Liver (tissue), 8 donors: ENCODE measurements at regions not wholly inside any gene's neighbourhood (a gene's known extent, or its start where the extent isn't known, plus 50 kb on each side); places are given as distances from the start of the nearest gene placed in this dataset.
A peak's percentile ranks its signal among the peaks of the same experiment; 100 is the strongest.

ENCODE experiments used
- DNase-seq: peaks from one replicate; pipeline ENCODE4 v3.0.0-alpha.2; 2017; ENCODE audit warnings: low spot score
- H3K27ac ChIP-seq, 2 donors: one replicate each; pipeline ENCODE4 v1.7.0; 2013; ENCODE audit warnings: inconsistent platforms in 2 of 2, low read length in 2 of 2, control low read depth in 1 of 2, low read depth in 1 of 2, mild to moderate bottlenecking in 1 of 2
- H3K27me3 ChIP-seq, 4 donors: one replicate each; pipeline versions ENCODE4 v1.6.1 to v1.7.0; 2013; ENCODE audit warnings: low read length in 3 of 4, inconsistent platforms in 1 of 4, mild to moderate bottlenecking in 1 of 4, moderate library complexity in 1 of 4; ENCODE audit not compliant: control insufficient read depth in 4 of 4, insufficient read depth in 4 of 4
- H3K36me3 ChIP-seq, 4 donors: one replicate each; pipeline versions ENCODE4 v1.6.1 to v1.7.0; 2013; ENCODE audit warnings: low read length in 3 of 4, mild to moderate bottlenecking in 3 of 4, low read depth in 1 of 4, moderate library complexity in 1 of 4; ENCODE audit not compliant: control insufficient read depth in 4 of 4, insufficient read depth in 3 of 4
- H3K4me1 ChIP-seq, 4 donors: one replicate each; pipeline versions ENCODE4 v1.6.1 to v1.7.0; 2013; ENCODE audit warnings: low read length in 3 of 4, mild to moderate bottlenecking in 3 of 4, moderate library complexity in 1 of 4; ENCODE audit not compliant: control insufficient read depth in 4 of 4, insufficient read depth in 4 of 4
- H3K4me3 ChIP-seq, 3 donors: one replicate each; pipeline versions ENCODE4 v1.6.1 to v1.7.0; 2013; ENCODE audit warnings: low read length in 3 of 3, control low read depth in 1 of 3, low read depth in 1 of 3, mild to moderate bottlenecking in 1 of 3
- H3K9ac ChIP-seq, 2 donors: one replicate each; pipeline ENCODE4 v1.7.0; 2013; ENCODE audit warnings: low read length in 2 of 2, mild to moderate bottlenecking in 2 of 2, moderate library complexity in 2 of 2, control low read depth in 1 of 2, low read depth in 1 of 2
- H3K9me3 ChIP-seq, 4 donors: one replicate each; pipeline versions ENCODE4 v1.6.1 to v1.7.0; 2013; ENCODE audit warnings: low read length in 3 of 4; ENCODE audit not compliant: control insufficient read depth in 4 of 4
- EGR1 ChIP-seq, 2 donors: IDR thresholded peaks; 2 replicates each; pipeline ENCODE4 v1.6.1; 2016 to 2018; ENCODE audit warnings: antibody characterized with exemption in 2 of 2, low read depth in 2 of 2
- FOXA1 ChIP-seq: IDR thresholded peaks from 2 replicates; pipeline ENCODE4 v1.6.1; 2016; ENCODE audit warnings: antibody characterized with exemption
- FOXA2 ChIP-seq: IDR thresholded peaks from 2 replicates; pipeline ENCODE4 v1.6.1; 2016; ENCODE audit warnings: antibody characterized with exemption
- GABPA ChIP-seq, 2 donors: IDR thresholded peaks in 1 of 2; conservative IDR thresholded peaks in 1 of 2; 2 replicates each; pipeline ENCODE4 v1.6.1; 2016; ENCODE audit warnings: antibody characterized with exemption in 2 of 2, mild to moderate bottlenecking in 1 of 2, moderate library complexity in 1 of 2
- HNF4A ChIP-seq, 2 donors: conservative IDR thresholded peaks; 2 replicates each; pipeline ENCODE4 v1.6.1; 2016; ENCODE audit warnings: antibody characterized with exemption in 2 of 2, mild to moderate bottlenecking in 2 of 2
- HNF4G ChIP-seq: IDR thresholded peaks from 2 replicates; pipeline ENCODE4 v1.6.1; 2016; ENCODE audit warnings: antibody characterized with exemption
- JUND ChIP-seq, 2 donors: IDR thresholded peaks; 2 replicates each; pipeline ENCODE4 v1.6.1; 2016; ENCODE audit warnings: antibody characterized with exemption in 2 of 2
- NR2F2 ChIP-seq: IDR thresholded peaks from 2 replicates; pipeline ENCODE4 v1.6.1; 2016; ENCODE audit warnings: antibody characterized with exemption
- RAD21 ChIP-seq, 2 donors: IDR thresholded peaks; 2 replicates each; pipeline ENCODE4 v1.6.1; 2016; ENCODE audit warnings: antibody characterized with exemption in 2 of 2, mild to moderate bottlenecking in 2 of 2
- RXRA ChIP-seq, 2 donors: IDR thresholded peaks; 2 replicates each; pipeline ENCODE4 v1.6.1; 2017 to 2018; ENCODE audit warnings: antibody characterized with exemption in 2 of 2, mild to moderate bottlenecking in 1 of 2
- SP1 ChIP-seq: IDR thresholded peaks from 2 replicates; pipeline ENCODE4 v1.6.1; 2018; ENCODE audit warnings: antibody characterized with exemption, mild to moderate bottlenecking
- TAF1 ChIP-seq: conservative IDR thresholded peaks from 2 replicates; pipeline ENCODE4 v1.6.1; 2016; ENCODE audit warnings: antibody characterized with exemption, mild to moderate bottlenecking
- YY1 ChIP-seq: IDR thresholded peaks from 2 replicates; pipeline ENCODE4 v1.6.1; 2016; ENCODE audit warnings: antibody characterized with exemption, mild to moderate bottlenecking
- WGBS: extraction: QIAGEN DNeasy Blood & Tissue Kit; methylation state at CpG from one replicate; pipeline ENCODE4 v1.1.7; 2013; 5-methylcytosine and 5-hydroxymethylcytosine counted together
- TF ChIP-seq, protein P1 (sequence below): IDR thresholded peaks from 2 replicates; pipeline ENCODE4 v1.6.1; 2016; ENCODE audit warnings: antibody characterized with exemption
- TF ChIP-seq, protein P2 (sequence below): IDR thresholded peaks from 2 replicates; pipeline ENCODE4 v1.6.1; 2016; ENCODE audit warnings: antibody characterized with exemption
- TF ChIP-seq, protein P3 (sequence below): IDR thresholded peaks from 2 replicates; pipeline ENCODE4 v1.6.1; 2016; ENCODE audit warnings: antibody characterized with exemption, mild to moderate bottlenecking
- TF ChIP-seq, protein P4 (sequence below): fragments of 150-350 bp; IDR thresholded peaks from 2 replicates; pipeline ENCODE4 v1.5.1; 2017; ENCODE audit warnings: improper control_type of control experiment, low read depth, low read length; ENCODE audit not compliant: missing input control
- TF ChIP-seq, protein P5 (sequence below): IDR thresholded peaks from 2 replicates; pipeline ENCODE4 v1.6.1; 2016; ENCODE audit warnings: antibody characterized with exemption
- donor health status: healthy.
- donor health status: healthy.
- donor health status: healthy.
- donor health status: healthy.
- donor health status: healthy.

DNA sequence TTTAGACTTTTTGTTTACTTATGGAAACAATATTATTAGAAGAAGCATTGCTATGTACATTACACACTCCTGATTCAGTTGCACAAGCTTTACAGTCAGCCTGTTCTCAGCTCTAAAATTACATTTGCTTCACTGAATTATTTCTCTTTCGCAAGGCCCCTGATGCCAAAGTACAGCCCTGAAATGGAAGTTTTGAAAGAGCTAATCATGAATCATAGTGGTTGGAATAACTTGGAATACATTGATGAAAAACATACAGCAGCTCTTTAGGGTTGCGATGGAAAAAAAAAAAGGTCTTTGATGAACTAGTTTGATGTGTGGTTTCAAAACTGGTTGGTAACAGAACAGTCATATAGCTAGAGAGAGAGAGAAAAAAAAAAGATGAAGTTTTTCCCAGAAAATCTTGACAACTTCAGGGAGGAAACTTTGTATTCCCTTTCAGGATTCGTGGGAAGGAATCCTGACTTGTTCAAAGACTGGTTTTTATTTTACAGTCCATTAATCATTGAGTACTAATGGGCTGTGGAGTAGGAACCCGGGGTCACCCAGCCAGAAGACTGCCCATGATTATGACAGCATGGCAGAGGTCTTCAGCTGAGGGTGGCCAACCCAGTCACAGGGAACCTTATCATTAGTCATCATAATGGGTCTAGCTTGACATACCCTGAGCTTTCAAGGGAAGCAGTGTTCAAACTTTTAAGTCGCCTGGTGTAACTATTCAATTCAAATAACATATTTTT is 460.1 kb downstream of the NAV3 start:
- no peak for DNase-seq
- Histone ChIP-seq H3K4me3 (no peak overlapping the region), H3K27ac (peak overlapping the region; percentile 42 to 47), H3K36me3 (no peaks in the 10 kb centered on the region), H3K9me3 (no peaks in the 10 kb centered on the region), H3K9ac (no peak overlapping the region), H3K4me1 (peaks cover 6 to 24% (median 19%) of the 10 kb centered on the region in 4 donors), H3K27me3 (no peaks in the 10 kb centered on the region)
- WGBS, result 60% methylated on average over 5 of the region's 5 CpGs
- TF ChIP-seq FOXA2 (no peak), YY1 (peak; percentile 71), RXRA (IDR thresholded peaks at IDR 0.05) (peak in 1 of 2 donors; percentile 44), JUND (IDR thresholded peaks at IDR 0.05) (peak; percentile 55 to 77), HNF4A (conservative IDR thresholded peaks at IDR 0.05) (peak; percentile 86 to 89), HNF4G (peak; percentile 68), SP1 (peak; percentile 50), EGR1 (IDR thresholded peaks at IDR 0.05; ENCODE audit: low read depth in 2 of 2) (no peak), NR2F2 (no peak), GABPA (IDR thresholded peaks at IDR 0.05 in 1 of 2, conservative IDR thresholded peaks at IDR 0.05 in 1 of 2) (no peak), FOXA1 (no peak), TAF1 (no peak), RAD21 (IDR thresholded peaks at IDR 0.05) (peak; percentile 23 to 26)
- TF ChIP-seq, protein P1, sequence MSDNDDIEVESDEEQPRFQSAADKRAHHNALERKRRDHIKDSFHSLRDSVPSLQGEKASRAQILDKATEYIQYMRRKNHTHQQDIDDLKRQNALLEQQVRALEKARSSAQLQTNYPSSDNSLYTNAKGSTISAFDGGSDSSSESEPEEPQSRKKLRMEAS, result peak; percentile 22
- TF ChIP-seq, protein P2, sequence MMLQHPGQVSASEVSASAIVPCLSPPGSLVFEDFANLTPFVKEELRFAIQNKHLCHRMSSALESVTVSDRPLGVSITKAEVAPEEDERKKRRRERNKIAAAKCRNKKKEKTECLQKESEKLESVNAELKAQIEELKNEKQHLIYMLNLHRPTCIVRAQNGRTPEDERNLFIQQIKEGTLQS, result no peak
- TF ChIP-seq, protein P3, sequence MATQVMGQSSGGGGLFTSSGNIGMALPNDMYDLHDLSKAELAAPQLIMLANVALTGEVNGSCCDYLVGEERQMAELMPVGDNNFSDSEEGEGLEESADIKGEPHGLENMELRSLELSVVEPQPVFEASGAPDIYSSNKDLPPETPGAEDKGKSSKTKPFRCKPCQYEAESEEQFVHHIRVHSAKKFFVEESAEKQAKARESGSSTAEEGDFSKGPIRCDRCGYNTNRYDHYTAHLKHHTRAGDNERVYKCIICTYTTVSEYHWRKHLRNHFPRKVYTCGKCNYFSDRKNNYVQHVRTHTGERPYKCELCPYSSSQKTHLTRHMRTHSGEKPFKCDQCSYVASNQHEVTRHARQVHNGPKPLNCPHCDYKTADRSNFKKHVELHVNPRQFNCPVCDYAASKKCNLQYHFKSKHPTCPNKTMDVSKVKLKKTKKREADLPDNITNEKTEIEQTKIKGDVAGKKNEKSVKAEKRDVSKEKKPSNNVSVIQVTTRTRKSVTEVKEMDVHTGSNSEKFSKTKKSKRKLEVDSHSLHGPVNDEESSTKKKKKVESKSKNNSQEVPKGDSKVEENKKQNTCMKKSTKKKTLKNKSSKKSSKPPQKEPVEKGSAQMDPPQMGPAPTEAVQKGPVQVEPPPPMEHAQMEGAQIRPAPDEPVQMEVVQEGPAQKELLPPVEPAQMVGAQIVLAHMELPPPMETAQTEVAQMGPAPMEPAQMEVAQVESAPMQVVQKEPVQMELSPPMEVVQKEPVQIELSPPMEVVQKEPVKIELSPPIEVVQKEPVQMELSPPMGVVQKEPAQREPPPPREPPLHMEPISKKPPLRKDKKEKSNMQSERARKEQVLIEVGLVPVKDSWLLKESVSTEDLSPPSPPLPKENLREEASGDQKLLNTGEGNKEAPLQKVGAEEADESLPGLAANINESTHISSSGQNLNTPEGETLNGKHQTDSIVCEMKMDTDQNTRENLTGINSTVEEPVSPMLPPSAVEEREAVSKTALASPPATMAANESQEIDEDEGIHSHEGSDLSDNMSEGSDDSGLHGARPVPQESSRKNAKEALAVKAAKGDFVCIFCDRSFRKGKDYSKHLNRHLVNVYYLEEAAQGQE, result peak; percentile 19
- TF ChIP-seq, protein P4, sequence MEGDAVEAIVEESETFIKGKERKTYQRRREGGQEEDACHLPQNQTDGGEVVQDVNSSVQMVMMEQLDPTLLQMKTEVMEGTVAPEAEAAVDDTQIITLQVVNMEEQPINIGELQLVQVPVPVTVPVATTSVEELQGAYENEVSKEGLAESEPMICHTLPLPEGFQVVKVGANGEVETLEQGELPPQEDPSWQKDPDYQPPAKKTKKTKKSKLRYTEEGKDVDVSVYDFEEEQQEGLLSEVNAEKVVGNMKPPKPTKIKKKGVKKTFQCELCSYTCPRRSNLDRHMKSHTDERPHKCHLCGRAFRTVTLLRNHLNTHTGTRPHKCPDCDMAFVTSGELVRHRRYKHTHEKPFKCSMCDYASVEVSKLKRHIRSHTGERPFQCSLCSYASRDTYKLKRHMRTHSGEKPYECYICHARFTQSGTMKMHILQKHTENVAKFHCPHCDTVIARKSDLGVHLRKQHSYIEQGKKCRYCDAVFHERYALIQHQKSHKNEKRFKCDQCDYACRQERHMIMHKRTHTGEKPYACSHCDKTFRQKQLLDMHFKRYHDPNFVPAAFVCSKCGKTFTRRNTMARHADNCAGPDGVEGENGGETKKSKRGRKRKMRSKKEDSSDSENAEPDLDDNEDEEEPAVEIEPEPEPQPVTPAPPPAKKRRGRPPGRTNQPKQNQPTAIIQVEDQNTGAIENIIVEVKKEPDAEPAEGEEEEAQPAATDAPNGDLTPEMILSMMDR, result no peak
- TF ChIP-seq, protein P5, sequence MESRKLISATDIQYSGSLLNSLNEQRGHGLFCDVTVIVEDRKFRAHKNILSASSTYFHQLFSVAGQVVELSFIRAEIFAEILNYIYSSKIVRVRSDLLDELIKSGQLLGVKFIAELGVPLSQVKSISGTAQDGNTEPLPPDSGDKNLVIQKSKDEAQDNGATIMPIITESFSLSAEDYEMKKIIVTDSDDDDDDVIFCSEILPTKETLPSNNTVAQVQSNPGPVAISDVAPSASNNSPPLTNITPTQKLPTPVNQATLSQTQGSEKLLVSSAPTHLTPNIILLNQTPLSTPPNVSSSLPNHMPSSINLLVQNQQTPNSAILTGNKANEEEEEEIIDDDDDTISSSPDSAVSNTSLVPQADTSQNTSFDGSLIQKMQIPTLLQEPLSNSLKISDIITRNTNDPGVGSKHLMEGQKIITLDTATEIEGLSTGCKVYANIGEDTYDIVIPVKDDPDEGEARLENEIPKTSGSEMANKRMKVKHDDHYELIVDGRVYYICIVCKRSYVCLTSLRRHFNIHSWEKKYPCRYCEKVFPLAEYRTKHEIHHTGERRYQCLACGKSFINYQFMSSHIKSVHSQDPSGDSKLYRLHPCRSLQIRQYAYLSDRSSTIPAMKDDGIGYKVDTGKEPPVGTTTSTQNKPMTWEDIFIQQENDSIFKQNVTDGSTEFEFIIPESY, result peak; percentile 40
